Mucosa of gallbladder (tissue), 1 donor: ENCODE measurements at regions not wholly inside any gene's neighbourhood (a gene's known extent, or its start where the extent isn't known, plus 50 kb on each side); places are given as distances from the start of the nearest gene placed in this dataset.

Experiments
- DNase-seq: peaks from one replicate; pipeline ENCODE4 v3.0.0-alpha.2; 2020; ENCODE audit warnings: low spot score
- donor health status: DM: no; HTN: no; CAD: no.

- DNase-seq = no peak
These were observed 60.9 kb upstream of the CCBE1 start for GRCh38 chr18:59758106-59758505.

GRCh38 chr18:59752666-59753065 is 55.4 kb upstream of the CCBE1 start:
- DNase-seq = no peak

- no peak for DNase-seq
These were observed 54.0 kb upstream of the CCBE1 start for GRCh38 chr18:59751186-59751585.

GRCh38 chr18:59748628-59749360 is 51.6 kb upstream of the CCBE1 start:
- DNase-seq = no peak
